ENCODE measurements at regions not wholly inside any gene's neighbourhood (a gene's known extent, or its start where the extent isn't known, plus 50 kb on each side); places are given as distances from the start of the nearest gene placed in this dataset.

- Mint-ChIP-seq H3K36me3 (ENCODE audit: low read depth) (no peaks in the 10 kb centered on the region), H3K4me3 (no peak overlapping the region), H3K27ac (no peak overlapping the region), H3K27me3 (no peaks in the 10 kb centered on the region), H3K9me3 (no peaks in the 10 kb centered on the region), H3K4me1 (no peaks in the 10 kb centered on the region)
- intact Hi-C loops (cut with micrococcal nuclease), result no loop called here
- TF ChIP-seq CTCF (IDR thresholded peaks at IDR 0.05), result no peak
- POLR2A ChIA-PET, result no interaction called here
- ATAC-seq (ENCODE audit: low read depth) (no peak), DNase-seq (no peak)
- CTCF ChIA-PET, result no interaction called here
Measured at GRCh38 chr4:155571184-155571944, 95.3 kb upstream of the GUCY1A1 start.

- ATAC-seq (ENCODE audit: low read depth) (no peak), DNase-seq (no peak)
- Mint-ChIP-seq H3K36me3 (ENCODE audit: low read depth) (no peaks in the 10 kb centered on the region), H3K4me1 (no peaks in the 10 kb centered on the region), H3K27ac (no peak overlapping the region), H3K27me3 (no peaks in the 10 kb centered on the region), H3K9me3 (no peaks in the 10 kb centered on the region), H3K4me3 (no peak overlapping the region)
- intact Hi-C loops (cut with micrococcal nuclease), result no loop called here
- no peak for TF ChIP-seq CTCF (IDR thresholded peaks at IDR 0.05)
- CTCF ChIA-PET, result no interaction called here
- POLR2A ChIA-PET, result no interaction called here
Measured at GRCh38 chr4:155570661-155571060, 96.0 kb upstream of the GUCY1A1 start.

- ChIA-PET POLR2A (no interaction called here), CTCF (no interaction called here)
- Mint-ChIP-seq H3K4me1 (no peaks in the 10 kb centered on the region), H3K27me3 (no peaks in the 10 kb centered on the region), H3K27ac (no peak overlapping the region), H3K4me3 (no peak overlapping the region), H3K9me3 (no peaks in the 10 kb centered on the region), H3K36me3 (ENCODE audit: low read depth) (no peaks in the 10 kb centered on the region)
- no peak for DNase-seq
- no peak for ATAC-seq (ENCODE audit: low read depth)
- TF ChIP-seq CTCF (IDR thresholded peaks at IDR 0.05), result no peak
- intact Hi-C loops (cut with micrococcal nuclease), result no loop called here
Measured at GRCh38 chr4:155569960-155570515, 96.6 kb upstream of the GUCY1A1 start.

GRCh38 chr4:155569471-155569870, 97.2 kb upstream of the GUCY1A1 start:
- CTCF ChIA-PET, result no interaction called here

More at GRCh38 chr4:155569471-155569870, 97.2 kb upstream of the GUCY1A1 start:
- ATAC-seq (ENCODE audit: low read depth) (no peak), DNase-seq (no peak)
- Mint-ChIP-seq H3K36me3 (ENCODE audit: low read depth) (no peaks in the 10 kb centered on the region), H3K9me3 (no peaks in the 10 kb centered on the region), H3K4me3 (no peak overlapping the region), H3K27me3 (no peaks in the 10 kb centered on the region), H3K27ac (no peak overlapping the region), H3K4me1 (no peaks in the 10 kb centered on the region)
- TF ChIP-seq CTCF (IDR thresholded peaks at IDR 0.05), result no peak
- POLR2A ChIA-PET, result no interaction called here
- intact Hi-C loops (cut with micrococcal nuclease), result no loop called here
